ENCODE measurements at regions not wholly inside any gene's neighbourhood (a gene's known extent, or its start where the extent isn't known, plus 50 kb on each side); places are given as distances from the start of the nearest gene placed in this dataset.

DNA sequence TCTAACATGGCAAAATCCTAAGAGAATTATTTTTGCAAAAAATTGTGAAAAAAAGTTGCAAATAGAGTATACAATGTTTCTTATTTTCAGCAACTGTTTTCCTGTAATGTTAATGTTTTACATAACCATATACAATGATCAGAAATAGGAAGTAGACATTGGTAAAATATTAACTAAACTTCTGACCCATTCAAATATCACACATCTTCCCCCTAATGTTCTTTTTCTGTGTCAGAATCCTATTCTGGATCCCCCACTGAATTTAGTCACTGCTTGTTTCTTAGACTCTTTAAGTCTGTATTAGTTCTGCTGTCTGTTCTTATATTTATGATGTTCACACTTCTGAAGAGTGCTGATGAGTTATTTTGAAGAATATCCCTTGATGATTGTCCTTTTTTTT is 62.0 kb downstream of the HFE start:
- DNase-seq (ENCODE audit: low spot score) = no peak

DNA sequence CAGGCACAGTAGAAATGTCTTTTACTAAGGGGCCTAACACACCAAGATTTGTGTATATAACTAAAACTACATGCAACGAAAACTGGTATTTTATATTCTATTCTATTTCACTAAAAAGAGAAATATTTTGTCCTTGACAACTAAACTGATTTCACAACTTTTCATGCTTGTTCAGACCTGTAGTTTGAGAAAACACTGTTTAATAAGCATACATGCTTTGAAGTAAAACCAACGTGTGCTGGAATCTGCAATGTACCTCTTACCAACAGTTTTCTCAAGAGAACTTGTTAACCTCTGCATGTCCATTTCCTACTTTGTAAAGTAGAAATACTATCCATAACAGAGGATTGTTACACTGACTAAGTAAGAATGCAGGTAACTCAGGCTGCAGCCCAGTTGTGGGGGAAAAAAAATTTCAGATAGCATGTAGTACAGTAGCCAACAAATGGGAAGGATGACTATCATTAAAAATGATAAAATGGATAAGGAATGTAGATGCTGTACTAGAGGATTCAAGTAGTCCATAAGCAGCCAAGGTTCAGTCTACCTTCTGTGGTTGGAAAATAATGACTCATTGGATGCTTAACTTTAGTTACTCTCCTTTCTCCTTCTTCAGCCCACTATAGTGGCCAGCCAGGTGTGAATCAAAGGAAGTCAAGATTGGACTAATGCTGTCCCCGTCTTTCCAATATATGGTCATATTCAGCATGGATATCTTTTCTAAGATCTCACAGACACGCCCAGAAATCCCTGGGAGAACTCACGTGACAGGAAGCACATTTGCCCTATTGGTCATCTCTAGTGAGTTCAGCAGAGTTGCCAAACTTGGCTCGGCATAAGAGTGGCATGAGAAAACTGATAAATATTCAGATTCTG is 65.2 kb downstream of the HFE start:
- DNase-seq (ENCODE audit: low spot score) = no peak

DNA sequence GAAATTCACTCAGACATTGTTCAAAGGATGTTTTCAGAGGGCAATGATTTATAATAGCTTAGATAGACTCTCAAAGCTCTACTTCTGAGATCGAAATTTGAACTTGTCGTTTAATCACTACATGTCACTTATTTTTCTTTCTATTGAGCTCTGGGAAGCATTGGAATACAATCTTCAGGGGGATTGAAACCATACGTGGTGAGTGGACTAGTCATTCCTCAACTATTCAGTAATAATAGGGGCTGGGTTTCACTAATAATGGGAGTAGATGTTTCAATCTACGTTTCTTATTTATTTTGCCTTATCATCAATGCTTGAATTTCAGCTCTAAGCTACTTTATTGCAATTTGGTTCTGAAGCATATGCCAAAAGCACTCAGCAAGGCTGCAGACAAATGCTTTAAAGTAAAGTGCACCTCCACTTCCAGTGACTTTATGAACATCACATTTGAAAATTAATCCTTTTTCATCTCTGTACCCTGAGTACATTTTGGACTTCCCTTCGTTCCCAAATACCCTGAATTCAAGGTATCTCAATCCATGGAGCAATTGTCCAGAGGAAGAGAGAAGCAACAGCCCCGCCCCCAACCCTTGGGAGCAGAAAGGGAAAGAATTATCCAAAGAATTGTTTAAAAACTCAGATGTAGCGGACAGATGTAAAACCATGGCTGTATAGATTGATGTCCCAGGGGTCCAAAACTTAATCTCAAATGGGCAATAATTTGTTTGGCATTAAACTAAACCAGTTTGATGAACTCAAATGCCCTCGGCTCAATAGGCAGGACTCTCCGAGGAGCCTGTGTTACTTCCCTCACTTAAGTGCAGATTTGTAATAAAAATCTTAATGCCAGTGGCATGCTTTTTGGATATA is 68.1 kb downstream of the HFE start:
- no peak for DNase-seq (ENCODE audit: low spot score)

DNA sequence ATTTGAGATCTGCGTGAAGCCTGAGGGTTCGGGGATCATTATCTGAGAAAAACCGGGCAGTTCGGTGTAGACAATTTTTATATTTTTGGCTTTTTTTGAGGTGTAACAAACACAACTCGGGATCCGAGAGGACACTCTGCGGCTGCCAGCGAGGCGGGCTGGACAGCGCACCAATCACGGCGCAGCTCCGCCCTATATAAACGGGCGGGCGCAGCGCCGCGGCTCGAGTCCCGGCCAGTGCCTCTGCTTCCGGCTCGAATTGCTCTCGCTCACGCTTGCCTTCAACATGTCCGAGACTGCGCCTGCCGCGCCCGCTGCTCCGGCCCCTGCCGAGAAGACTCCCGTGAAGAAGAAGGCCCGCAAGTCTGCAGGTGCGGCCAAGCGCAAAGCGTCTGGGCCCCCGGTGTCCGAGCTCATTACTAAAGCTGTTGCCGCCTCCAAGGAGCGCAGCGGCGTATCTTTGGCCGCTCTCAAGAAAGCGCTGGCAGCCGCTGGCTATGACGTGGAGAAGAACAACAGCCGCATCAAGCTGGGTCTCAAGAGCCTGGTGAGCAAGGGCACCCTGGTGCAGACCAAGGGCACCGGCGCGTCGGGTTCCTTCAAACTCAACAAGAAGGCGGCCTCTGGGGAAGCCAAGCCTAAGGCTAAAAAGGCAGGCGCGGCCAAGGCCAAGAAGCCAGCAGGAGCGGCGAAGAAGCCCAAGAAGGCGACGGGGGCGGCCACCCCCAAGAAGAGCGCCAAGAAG is 69.0 kb downstream of the HFE start:
- peak; percentile 87 for DNase-seq (ENCODE audit: low spot score)

DNA sequence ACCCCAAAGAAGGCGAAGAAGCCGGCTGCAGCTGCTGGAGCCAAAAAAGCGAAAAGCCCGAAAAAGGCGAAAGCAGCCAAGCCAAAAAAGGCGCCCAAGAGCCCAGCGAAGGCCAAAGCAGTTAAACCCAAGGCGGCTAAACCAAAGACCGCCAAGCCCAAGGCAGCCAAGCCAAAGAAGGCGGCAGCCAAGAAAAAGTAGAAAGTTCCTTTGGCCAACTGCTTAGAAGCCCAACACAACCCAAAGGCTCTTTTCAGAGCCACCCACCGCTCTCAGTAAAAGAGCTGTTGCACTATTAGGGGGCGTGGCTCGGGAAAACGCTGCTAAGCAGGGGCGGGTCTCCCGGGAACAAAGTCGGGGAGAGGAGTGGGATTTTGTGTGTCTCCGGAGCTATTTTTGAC is 69.6 kb downstream of the HFE start:
- DNase-seq (ENCODE audit: low spot score) = no peak

DNA sequence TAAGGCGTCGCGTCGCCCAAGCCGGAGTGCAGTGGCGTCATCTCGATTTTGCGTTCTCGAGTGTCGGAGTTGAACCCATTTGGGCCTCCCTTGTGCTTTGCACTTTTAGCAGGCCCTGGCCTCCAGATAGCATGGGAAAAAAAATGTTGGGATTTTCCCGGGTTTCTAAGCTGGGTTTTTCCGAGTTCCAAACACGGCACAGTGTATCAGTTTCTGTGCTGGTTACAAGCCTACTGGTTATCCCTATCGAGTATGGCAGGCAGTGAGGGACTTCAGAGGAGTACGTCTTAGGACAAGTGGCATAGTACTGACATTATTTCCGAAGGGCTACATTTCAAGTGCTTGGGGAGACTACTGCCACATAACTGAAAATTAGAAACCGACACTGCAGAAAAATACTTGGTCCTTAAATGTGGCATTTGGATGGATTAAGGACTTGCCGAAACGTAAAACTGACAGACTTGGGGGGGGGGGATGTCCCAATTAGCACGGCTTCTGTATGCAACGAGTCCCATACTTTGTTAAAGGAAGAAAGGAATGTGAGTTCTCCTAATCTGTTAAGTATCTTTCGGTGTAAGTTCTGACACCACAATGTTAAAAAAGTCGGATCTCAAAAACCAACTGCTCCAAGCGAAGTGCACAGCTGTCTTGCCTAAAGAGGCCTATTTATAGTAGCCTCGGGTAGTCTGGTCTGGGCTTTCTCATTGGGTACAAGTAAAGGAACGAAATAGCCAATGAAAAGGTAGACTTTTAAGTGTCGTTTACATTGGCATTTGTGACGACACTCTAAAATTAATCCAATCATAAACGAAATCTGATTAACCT is 70.2 kb downstream of the HFE start:
- DNase-seq (ENCODE audit: low spot score) = peak; percentile 79

DNA sequence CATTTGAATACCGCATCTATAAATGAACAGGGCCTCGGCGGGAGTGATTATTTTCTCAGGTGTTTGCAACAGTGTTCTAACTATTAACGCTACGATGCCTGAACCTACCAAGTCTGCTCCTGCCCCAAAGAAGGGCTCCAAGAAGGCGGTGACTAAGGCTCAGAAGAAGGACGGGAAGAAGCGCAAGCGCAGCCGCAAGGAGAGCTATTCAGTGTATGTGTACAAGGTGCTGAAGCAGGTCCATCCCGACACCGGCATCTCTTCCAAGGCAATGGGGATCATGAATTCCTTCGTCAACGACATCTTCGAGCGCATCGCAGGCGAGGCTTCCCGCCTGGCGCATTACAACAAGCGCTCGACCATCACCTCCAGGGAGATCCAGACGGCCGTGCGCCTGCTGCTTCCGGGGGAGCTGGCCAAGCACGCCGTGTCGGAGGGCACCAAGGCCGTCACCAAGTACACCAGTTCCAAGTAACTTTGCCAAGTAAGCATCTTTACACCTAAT is 70.9 kb downstream of the HFE start:
- no peak for DNase-seq (ENCODE audit: low spot score)

DNA sequence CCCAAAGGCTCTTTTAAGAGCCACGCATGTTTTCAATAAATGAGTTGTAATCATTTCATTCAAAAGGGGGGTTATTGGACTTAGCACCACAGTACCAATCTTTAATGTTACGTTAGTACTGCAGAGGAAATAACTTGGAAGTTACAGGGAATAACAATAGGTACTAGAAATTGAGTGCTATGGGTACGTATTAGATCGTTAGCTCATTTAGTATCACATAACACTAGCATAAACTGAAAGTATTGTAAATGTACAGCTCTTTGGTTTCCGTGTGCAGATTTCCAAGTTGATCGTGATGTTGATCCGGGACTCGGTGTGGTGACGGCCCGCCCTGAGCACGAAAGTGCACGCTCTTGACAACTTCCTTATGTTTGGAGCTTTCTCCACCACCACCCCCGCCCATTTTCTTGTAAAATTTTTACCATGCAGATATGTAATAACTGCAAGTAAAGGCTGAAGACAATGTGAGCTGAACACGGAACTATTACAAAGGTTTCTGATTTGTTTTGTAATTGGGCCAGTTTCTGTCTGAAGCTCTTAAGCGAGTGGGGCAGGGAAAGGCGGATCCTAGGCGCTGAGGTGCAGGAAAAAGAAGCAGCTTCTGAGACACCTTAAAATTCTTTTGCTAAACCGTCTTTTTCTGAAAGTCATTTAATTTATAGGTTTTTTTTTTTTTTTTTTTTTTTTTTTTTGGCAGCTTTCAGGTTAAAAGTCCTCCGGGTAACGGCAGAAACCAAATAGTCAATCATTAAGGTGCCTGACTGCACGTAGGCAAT is 71.5 kb downstream of the HFE start:
- no peak for DNase-seq (ENCODE audit: low spot score)

DNA sequence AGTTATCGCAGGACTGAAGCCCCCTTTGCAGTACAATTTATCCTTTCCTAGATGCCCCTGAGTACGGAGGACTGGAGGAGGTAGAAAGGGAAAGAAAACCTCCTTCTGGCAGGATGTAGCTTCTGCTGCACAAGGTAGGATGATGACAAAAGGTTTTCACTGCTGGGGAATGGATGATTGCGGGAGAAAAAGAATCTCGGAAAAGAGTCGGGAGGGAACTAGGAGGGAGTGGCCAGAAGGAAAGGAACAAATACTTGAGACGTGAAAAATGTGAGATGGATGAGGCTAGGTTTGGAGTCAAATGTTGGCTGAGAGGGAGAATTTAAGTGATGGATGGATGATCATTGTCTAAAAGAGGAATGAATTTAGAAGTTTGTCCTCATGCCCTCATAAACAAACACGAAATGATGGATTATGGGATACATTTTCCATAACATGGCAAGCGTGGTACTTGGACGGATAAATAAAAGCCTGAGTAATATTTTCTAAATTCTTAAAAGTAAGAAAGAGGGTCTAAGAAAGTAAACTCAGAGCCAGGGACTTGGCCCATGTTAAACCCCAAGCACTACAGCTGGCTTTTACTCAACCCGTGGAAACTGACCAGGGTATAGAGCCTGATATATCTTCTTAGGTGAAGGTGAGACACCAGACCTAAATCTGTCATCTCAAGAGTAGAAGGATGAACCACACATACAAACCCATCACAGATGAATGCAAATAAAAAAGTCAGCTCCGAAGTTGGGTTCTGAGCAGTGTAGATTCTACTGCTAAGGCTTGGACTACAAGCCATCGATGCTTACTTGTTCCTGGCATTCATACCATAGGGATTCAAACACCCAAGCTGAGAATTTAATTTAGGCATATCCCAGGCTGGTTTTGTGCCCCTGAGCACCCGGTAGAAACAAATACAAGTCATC is 72.4 kb downstream of the HFE start:
- no peak for DNase-seq (ENCODE audit: low spot score)

DNA sequence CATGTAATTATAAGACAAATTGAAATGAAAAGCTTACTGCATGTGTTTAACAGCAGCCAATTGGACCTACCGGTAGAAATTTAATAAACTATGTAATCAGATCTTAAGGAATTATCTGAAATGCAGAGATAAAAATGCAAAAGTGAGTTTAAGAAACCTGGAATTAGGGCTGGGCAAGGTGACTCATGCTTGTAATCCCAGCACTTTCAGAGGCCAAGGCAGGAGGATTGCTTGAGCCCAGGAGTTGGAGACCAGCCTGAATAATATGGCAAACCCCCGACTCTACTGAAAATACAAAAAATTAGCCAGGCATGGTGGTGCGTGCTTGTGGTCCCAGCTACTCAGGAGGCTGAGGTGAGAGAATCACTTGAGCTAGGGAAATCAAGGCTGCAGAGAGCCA is 74.1 kb downstream of the HFE start:
- no peak for DNase-seq (ENCODE audit: low spot score)

DNA sequence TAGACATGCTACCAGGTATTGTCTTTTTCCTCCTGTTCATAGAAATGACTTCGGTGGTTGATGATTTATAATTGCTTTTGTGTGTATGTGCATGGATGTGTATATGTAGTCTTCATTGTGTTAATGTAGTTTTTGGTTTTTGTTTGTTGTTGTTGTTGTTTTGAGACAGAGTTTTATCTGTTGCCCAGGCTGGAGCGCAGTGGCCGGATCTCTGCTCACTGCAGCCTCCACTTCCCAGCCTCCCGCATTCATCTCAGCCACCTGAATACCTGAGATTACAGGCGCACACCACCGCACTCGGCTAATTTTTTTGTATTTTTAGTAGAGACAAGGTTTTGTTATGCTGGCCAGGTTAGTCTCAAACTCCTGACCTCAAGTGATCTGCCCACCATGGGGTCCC is 75.2 kb downstream of the HFE start:
- DNase-seq (ENCODE audit: low spot score) = no peak

DNA sequence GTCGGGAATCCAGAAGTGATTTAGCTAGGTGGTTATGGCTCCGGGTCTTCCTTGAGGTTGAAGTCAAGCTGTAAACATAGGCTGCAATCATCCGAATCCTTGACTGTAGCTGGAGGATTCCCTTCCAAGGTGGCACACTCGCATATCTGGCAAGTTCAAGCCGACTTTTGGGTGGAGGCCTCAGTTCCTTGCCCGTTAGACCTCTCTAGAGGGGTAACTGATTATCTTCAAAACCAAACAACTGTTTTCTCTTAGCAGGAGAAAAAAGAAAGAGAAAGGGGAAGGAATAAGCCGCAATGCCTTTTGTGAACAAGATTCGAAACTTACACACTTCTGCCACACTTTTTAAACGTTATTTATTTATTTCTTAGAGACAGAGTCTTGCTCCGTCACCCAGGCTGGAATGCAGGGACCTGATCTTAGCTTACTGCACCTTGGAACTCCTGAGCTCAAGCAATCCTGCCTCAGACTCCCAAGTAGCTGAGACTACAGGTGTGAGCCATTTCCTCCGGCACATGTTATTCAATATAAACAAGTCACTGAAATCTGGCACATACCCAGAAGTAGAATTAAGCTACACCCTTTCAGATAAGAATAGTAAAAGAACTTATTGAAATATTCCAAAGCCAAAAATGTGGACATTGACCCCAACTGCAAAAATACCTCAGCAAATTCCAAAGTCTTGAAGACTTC is 76.3 kb downstream of the HFE start:
- DNase-seq (ENCODE audit: low spot score) = no peak

DNA sequence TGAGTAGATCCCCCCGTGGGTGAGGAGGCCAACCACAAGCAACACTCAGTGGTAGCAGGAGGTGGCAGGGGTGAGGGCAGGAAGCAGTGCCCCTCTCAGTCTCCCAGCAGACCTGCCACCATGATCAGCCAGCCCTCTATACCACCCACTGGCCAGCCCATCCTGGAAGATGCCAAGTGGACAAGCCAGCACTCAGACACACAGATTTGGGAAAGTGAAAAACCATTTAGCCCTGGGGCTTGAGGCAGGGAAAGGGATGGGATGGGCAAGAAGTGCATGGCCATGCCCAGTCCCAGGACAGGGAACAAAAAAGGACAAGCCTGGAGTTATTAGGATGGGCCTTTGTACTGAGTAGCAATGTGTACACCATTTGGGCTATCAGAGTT is 76.9 kb downstream of the HFE start:
- no peak for DNase-seq (ENCODE audit: low spot score)

DNA sequence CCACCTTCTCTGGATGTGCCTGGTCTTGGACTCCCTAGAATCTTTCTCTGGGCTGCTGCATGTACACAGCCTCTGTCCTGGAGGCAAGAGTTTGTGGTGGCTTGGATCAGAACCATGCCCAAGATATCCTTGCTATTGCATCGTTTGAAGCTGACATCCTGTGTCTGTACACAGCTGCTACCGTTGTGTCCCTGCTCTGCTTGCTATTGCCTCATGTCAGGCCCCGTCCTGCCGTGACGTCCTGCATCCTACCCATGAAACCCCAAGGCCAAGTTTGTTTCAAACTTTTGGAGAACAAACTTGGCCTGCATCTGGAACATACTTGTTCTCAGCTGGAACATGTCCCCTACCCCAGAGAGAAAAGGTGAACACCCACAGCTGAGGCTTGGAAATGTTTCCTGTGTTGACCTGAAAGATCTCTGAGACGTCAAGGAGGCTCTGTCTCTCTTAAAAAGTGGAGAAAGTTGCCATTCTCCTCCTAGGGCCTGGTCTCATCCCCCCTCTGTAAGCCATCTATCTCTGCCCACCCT is 78.1 kb downstream of the HFE start:
- no peak for DNase-seq (ENCODE audit: low spot score)

DNA sequence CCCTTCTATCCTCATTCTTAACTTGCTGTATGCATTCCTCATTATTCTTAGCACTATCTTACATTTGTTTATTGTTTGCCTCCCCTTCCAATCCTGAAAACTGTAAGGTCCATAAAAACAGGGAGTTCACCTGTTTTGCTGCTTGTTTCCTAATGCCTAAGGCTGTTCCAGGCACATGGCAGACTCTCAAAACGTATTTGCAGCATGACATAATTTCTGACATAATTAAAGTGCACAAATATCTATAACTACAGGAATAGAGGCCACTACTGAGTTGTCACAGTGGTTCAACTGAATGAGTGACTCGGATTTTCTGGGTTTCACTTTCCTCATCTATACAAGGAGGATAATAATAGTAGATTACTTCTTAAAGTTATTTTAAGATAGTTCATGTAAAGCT is 83.0 kb downstream of the HFE start:
- no peak for DNase-seq (ENCODE audit: low spot score)

DNA sequence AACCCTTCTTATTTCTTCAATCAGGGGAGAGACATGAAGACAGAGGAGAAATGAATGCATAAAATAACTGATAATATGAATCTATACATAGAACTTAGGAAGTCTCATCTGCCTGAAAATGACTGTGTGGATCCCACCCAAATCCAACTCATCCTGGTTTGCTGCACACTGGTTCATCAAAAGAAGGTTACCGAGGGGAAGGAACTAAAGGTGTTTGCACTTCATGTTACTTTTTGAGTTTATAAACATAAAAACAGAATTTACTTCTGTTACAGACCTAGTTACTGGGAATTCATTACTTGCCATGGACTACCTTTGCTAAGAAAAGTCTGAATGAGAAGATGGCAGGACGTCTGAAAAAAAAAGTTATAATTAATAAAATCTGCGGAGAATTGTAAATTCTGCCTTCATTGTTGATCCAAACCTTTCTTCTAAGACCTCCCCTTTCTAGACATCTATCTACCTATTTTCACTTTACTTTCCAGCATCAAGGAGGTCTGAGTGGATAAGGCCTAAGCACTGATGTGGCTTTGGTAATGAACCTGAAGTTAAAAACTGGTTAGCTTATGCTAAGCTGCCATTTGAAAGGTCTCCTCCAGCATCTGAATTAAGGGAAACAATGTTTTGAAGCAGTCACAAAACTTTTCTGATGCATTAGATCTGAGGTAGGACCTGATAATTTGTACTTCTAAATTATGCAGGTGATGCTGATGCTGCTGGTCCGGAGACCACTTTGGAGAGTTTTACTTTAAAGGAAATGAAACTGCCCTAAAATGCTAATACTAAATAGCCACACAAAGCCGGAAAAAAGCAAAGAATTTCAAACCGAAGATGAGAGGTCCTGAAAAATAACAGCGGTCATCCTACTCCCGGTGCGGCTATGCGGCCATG is 84.0 kb downstream of the HFE start:
- DNase-seq (ENCODE audit: low spot score) = no peak

DNA sequence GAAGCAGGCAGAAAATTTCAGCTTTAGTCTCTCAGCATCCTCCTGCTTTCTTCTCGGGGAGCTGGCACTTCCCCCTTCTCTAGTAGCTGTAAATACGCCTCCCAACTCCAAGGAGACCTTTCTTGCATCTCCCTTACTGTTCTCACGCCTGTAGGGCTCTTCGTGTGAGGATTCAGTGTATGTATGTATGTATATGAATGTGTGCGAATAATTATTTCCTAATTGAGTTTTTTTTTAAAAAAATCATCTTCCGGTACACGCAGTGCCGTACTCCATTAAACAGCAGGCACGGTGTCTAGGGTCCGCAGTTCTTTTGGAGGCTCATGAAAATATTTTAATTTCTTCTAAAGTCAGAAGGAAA is 85.4 kb downstream of the HFE start:
- DNase-seq (ENCODE audit: low spot score) = no peak

DNA sequence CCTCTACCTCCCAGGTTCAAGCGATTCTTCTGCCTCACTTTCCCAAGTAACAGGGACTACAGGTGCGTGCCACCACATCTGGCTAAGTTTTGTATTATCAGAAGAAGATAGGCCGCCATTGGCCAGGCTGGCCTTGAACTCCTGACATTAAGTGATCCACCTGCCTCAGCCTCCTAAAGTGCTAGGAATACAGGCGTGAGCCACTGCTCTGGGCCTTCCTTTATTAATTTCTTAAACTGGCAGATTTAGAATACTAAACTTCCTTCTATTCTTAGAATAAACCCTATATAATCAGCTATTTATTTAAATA is 86.6 kb downstream of the HFE start:
- DNase-seq (ENCODE audit: low spot score) = no peak
